GM10248 (cell line): ENCODE measurements at regions not wholly inside any gene's neighbourhood (a gene's known extent, or its start where the extent isn't known, plus 50 kb on each side); places are given as distances from the start of the nearest gene placed in this dataset.

Experiments
- CTCF ChIA-PET: fragments of 300-600 bp; sonication (Branson Sonifier 250); formaldehyde crosslinking; extraction: SDS; loops from one replicate; lab custom pipeline; 2021; ENCODE audit warnings: antibody characterized with exemption; lab: Yijun Ruan, JAX
- POLR2A ChIA-PET: fragments of 350-650 bp; sonication (Branson Sonifier 250); formaldehyde crosslinking; extraction: SDS; loops from one replicate; lab custom pipeline; 2020; ENCODE audit warnings: antibody characterized with exemption; lab: Yijun Ruan, JAX
- DNase-seq: peaks from one replicate; pipeline ENCODE4 v3.0.0; 2012; ENCODE audit errors: extremely low spot score
- CTCF ChIP-seq: IDR thresholded peaks from 2 replicates; pipeline ENCODE4 v1.5.1; 2012; ENCODE audit warnings: mild to moderate bottlenecking, low read depth; ENCODE audit errors: extremely low read depth, missing control alignments, control extremely low read depth

GRCh38 chr7:12947465-12947864, 260.0 kb downstream of the ARL4A start:
- TF ChIP-seq CTCF, result no peak
- DNase-seq, result no peak
- CTCF ChIA-PET, result no interaction called here
- POLR2A ChIA-PET, result no interaction called here

GRCh38 chr7:12949060-12949931, 261.9 kb downstream of the ARL4A start:
- CTCF ChIA-PET, result interaction anchor here (0.9 to 1.3 kb wide), 4 partner anchors 10 to 41 kb away, joined by 3 to 4 read pairs (median 3); no protein-coding TSS in a partner anchor
- TF ChIP-seq CTCF, result no peak

GRCh38 chr7:12951397-12951801, 264.0 kb downstream of the ARL4A start:
- CTCF ChIA-PET, result interaction anchor here (1.3 kb wide), 1 partner anchor 8 kb away, joined by 3 read pairs; no protein-coding TSS in a partner anchor
- DNase-seq, result no peak
- POLR2A ChIA-PET, result no interaction called here

More at GRCh38 chr7:12949060-12949931, 261.9 kb downstream of the ARL4A start:
- no peak for DNase-seq
- POLR2A ChIA-PET, result no interaction called here

GRCh38 chr7:12954380-12955033, 267.1 kb downstream of the ARL4A start:
- POLR2A ChIA-PET, result no interaction called here
- CTCF ChIA-PET, result no interaction called here
- no peak for DNase-seq
- TF ChIP-seq CTCF, result no peak

More at GRCh38 chr7:12951397-12951801, 264.0 kb downstream of the ARL4A start:
- no peak for TF ChIP-seq CTCF

- no peak for TF ChIP-seq CTCF
- DNase-seq, result no peak
- CTCF ChIA-PET, result no interaction called here
- POLR2A ChIA-PET, result no interaction called here
Observed at GRCh38 chr7:12957487-12957886, 270.1 kb downstream of the ARL4A start.

- TF ChIP-seq CTCF, result no peak
- POLR2A ChIA-PET, result no interaction called here
- CTCF ChIA-PET, result interaction anchor here (1.5 kb wide), 1 partner anchor 323 kb away, joined by 4 read pairs; no protein-coding TSS in a partner anchor
- no peak for DNase-seq
Observed at GRCh38 chr7:12961910-12962480, 274.6 kb downstream of the ARL4A start.
